ENCODE measurements at regions not wholly inside any gene's neighbourhood (a gene's known extent, or its start where the extent isn't known, plus 50 kb on each side); places are given as distances from the start of the nearest gene placed in this dataset.
"Not testable (repeated sequence)": the region's sequence is repeated elsewhere in the genome, so short reads cannot be mapped to it uniquely, and the experiment has no call there.

GRCh38 chr7:92973293-92973731 lies 136.9 kb upstream of the CDK6 start:
- no peak for DNase-seq (ENCODE audit: low read depth in 3 of 3, low spot score in 1 of 3)

GRCh38 chr7:92972441-92972840 lies 136.1 kb upstream of the CDK6 start:
- DNase-seq (ENCODE audit: low read depth in 3 of 3, low spot score in 1 of 3): no peak

GRCh38 chr7:92969061-92969460 lies 132.7 kb upstream of the CDK6 start:
- DNase-seq (ENCODE audit: low read depth in 3 of 3, low spot score in 1 of 3): no peak

GRCh38 chr7:92968502-92968901 lies 132.1 kb upstream of the CDK6 start:
- DNase-seq (ENCODE audit: low read depth in 3 of 3, low spot score in 1 of 3): no peak

GRCh38 chr7:92967238-92967637 lies 130.9 kb upstream of the CDK6 start:
- no peak for DNase-seq (ENCODE audit: low read depth in 3 of 3, low spot score in 1 of 3)

- DNase-seq (ENCODE audit: low read depth in 3 of 3, low spot score in 1 of 3): no peak
Observed at GRCh38 chr7:92964141-92964540, 127.8 kb upstream of the CDK6 start.

GRCh38 chr7:92963566-92963965 lies 127.2 kb upstream of the CDK6 start:
- DNase-seq (ENCODE audit: low read depth in 3 of 3, low spot score in 1 of 3): no peak

- no peak for DNase-seq (ENCODE audit: low read depth in 3 of 3, low spot score in 1 of 3)
Observed at GRCh38 chr7:92961961-92962360, 125.6 kb upstream of the CDK6 start.

GRCh38 chr7:92956575-92956974 lies 120.2 kb upstream of the CDK6 start:
- DNase-seq (ENCODE audit: low read depth in 3 of 3, low spot score in 1 of 3): no peak

- no peak for DNase-seq (ENCODE audit: low read depth in 3 of 3, low spot score in 1 of 3)
Observed at GRCh38 chr7:92955081-92955480, 118.7 kb upstream of the CDK6 start.

- no peak for DNase-seq (ENCODE audit: low read depth in 3 of 3, low spot score in 1 of 3)
Observed at GRCh38 chr7:92953657-92954056, 117.3 kb upstream of the CDK6 start.

- no peak for DNase-seq (ENCODE audit: low read depth in 3 of 3, low spot score in 1 of 3)
Observed at GRCh38 chr7:92949748-92950147, 113.4 kb upstream of the CDK6 start.

GRCh38 chr7:92945840-92946239 lies 109.5 kb upstream of the CDK6 start:
- no peak for DNase-seq (ENCODE audit: low read depth in 3 of 3, low spot score in 1 of 3)

- DNase-seq (ENCODE audit: low read depth in 3 of 3, low spot score in 1 of 3): no peak
Observed at GRCh38 chr7:92944633-92945032, 108.3 kb upstream of the CDK6 start.

GRCh38 chr7:92942706-92943105 lies 106.3 kb upstream of the CDK6 start:
- DNase-seq (ENCODE audit: low read depth in 3 of 3, low spot score in 1 of 3): not testable (repeated sequence)

- DNase-seq (ENCODE audit: low read depth in 3 of 3, low spot score in 1 of 3): no peak
Observed at GRCh38 chr7:92939666-92940360, 103.4 kb upstream of the CDK6 start.

- no peak for DNase-seq (ENCODE audit: low read depth in 3 of 3, low spot score in 1 of 3)
Observed at GRCh38 chr7:92934096-92934495, 97.7 kb upstream of the CDK6 start.

- no peak for DNase-seq (ENCODE audit: low read depth in 3 of 3, low spot score in 1 of 3)
Observed at GRCh38 chr7:92932450-92932849, 96.1 kb upstream of the CDK6 start.

GRCh38 chr7:92930404-92930803 lies 94.0 kb upstream of the CDK6 start:
- DNase-seq (ENCODE audit: low read depth in 3 of 3, low spot score in 1 of 3): no peak

GRCh38 chr7:92926697-92927044 lies 90.3 kb upstream of the CDK6 start:
- DNase-seq (ENCODE audit: low read depth in 3 of 3, low spot score in 1 of 3): no peak

GRCh38 chr7:92925876-92926696 lies 89.7 kb upstream of the CDK6 start:
- DNase-seq (ENCODE audit: low read depth in 3 of 3, low spot score in 1 of 3): no peak

GRCh38 chr7:92924800-92925199 lies 88.4 kb upstream of the CDK6 start:
- DNase-seq (ENCODE audit: low read depth in 3 of 3, low spot score in 1 of 3): no peak

- DNase-seq (ENCODE audit: low read depth in 3 of 3, low spot score in 1 of 3): no peak
Observed at GRCh38 chr7:92917230-92917629, 80.9 kb upstream of the CDK6 start.

All from stimulated activated CD4-positive, alpha-beta T cell treated with anti-CD3 and anti-CD28 coated beads, TNF-alpha, amount 100 ng/mL, for 1 hour (primary cell).